Chondrocyte (in vitro differentiated cells): ENCODE measurements at regions not wholly inside any gene's neighbourhood (a gene's known extent, or its start where the extent isn't known, plus 50 kb on each side); places are given as distances from the start of the nearest gene placed in this dataset.

Source experiments
- DNase-seq: peaks from one replicate; pipeline ENCODE4 v3.0.0; 2021; ENCODE audit warnings: mixed read lengths, low spot score
- H3K27ac Mint-ChIP-seq: one replicate; pipeline ENCODE4 v1.8.0; 2021; ENCODE audit warnings: mild to moderate bottlenecking, moderate library complexity, mixed read lengths; ENCODE audit not compliant: unreplicated experiment
- H3K27me3 Mint-ChIP-seq: 2 replicates; pipeline ENCODE4 v1.8.0; 2021; ENCODE audit warnings: low read depth, mixed read lengths
- H3K36me3 Mint-ChIP-seq: 2 replicates; pipeline ENCODE4 v1.8.0; 2021; ENCODE audit warnings: low read depth, mixed read lengths
- H3K4me1 Mint-ChIP-seq: 2 replicates; pipeline ENCODE4 v1.8.0; 2021; ENCODE audit warnings: low read depth, mild to moderate bottlenecking, mixed read lengths
- H3K4me3 Mint-ChIP-seq: one replicate; pipeline ENCODE4 v1.8.0; 2021; ENCODE audit warnings: mild to moderate bottlenecking, moderate library complexity, mixed read lengths; ENCODE audit not compliant: unreplicated experiment
- H3K9me3 Mint-ChIP-seq: 2 replicates; pipeline ENCODE4 v1.8.0; 2021; ENCODE audit warnings: low read depth, mixed read lengths
- CTCF ChIP-seq: fragments of 200-600 bp; sonication (generic); IDR thresholded peaks from 2 replicates; pipeline ENCODE4 v1.5.0; 2021; ENCODE audit warnings: antibody characterized with exemption, mild to moderate bottlenecking, moderate library complexity

- Mint-ChIP-seq H3K36me3 (no peaks in the 10 kb centered on the region), H3K4me1 (no peaks in the 10 kb centered on the region), H3K27ac (no peak overlapping the region), H3K9me3 (peaks cover 23% of the 10 kb centered on the region), H3K4me3 (no peak overlapping the region), H3K27me3 (no peaks in the 10 kb centered on the region)
- no peak for DNase-seq
- TF ChIP-seq CTCF, result no peak
Observed at GRCh38 chr4:18479825-18480224, 458.3 kb upstream of the LCORL start.

DNA sequence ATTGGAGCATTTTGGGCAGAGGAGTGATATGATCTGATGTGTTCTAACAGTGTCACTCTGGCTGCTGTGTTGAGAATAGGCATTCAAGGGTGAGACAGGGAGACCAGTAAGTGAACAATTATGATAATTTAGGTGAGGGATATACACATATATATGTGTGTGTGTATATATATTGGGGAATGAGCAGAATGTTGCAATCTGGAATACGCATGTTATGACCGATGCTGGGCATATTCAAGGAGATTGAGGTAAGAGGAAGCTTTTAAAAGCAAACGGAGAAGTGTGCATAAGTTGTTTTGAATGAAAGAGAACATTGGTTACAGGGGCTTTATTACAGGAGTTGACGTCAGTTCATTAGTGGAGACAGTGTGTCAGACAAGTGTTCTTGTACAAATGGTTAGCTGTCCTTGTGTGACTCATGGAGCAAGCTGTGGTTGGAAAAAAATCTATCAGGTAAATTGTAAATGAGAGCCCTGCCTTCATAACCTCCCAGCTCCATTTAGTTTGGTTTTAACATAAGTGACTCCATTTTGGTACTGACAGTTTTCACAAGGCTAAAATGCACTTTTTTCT is 442.5 kb upstream of the LCORL start:
- peaks cover 4% of the 10 kb centered on the region for H3K9me3 Mint-ChIP-seq

GRCh38 chr4:18458465-18458864 is 436.9 kb upstream of the LCORL start:
- TF ChIP-seq CTCF, result no peak
- Mint-ChIP-seq H3K36me3 (no peaks in the 10 kb centered on the region), H3K27ac (no peak overlapping the region), H3K27me3 (no peaks in the 10 kb centered on the region), H3K4me1 (no peaks in the 10 kb centered on the region), H3K9me3 (peaks cover 5% of the 10 kb centered on the region), H3K4me3 (no peak overlapping the region)
- no peak for DNase-seq

More for the DNA sequence above, 442.5 kb upstream of the LCORL start:
- H3K36me3 Mint-ChIP-seq, result no peaks in the 10 kb centered on the region
- H3K4me1 Mint-ChIP-seq, result no peaks in the 10 kb centered on the region
- no peak for DNase-seq
- H3K27me3 Mint-ChIP-seq, result no peaks in the 10 kb centered on the region
- no peak overlapping the region for H3K27ac Mint-ChIP-seq
- TF ChIP-seq CTCF, result no peak
- no peak overlapping the region for H3K4me3 Mint-ChIP-seq

- H3K27me3 Mint-ChIP-seq, result no peaks in the 10 kb centered on the region
- H3K9me3 Mint-ChIP-seq, result peaks cover 3% of the 10 kb centered on the region
- no peak for DNase-seq
- no peaks in the 10 kb centered on the region for H3K4me1 Mint-ChIP-seq
- no peaks in the 10 kb centered on the region for H3K36me3 Mint-ChIP-seq
- H3K4me3 Mint-ChIP-seq, result no peak overlapping the region
- no peak overlapping the region for H3K27ac Mint-ChIP-seq
- no peak for TF ChIP-seq CTCF
Observed at GRCh38 chr4:18454349-18454748, 432.8 kb upstream of the LCORL start.

DNA sequence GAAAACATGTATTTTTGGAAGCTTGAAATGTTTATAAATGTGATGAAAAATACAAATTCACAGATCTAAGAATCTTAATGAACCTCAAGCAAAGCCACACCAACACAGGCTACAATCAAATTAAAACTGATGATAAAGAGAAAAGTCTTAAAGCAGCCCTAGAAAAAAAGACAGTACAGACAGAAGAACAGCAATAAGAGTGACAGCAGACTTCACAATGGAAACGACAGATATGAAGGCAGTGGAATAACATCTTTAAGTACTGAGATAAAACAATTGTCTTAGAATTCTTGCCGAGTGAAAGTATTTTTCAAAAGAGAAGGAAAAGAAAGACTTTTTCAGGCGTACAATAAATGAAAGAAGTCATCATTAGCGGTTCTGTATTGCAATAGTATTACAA is 423.6 kb upstream of the LCORL start:
- H3K27ac Mint-ChIP-seq, result no peak overlapping the region
- no peak overlapping the region for H3K4me3 Mint-ChIP-seq
- TF ChIP-seq CTCF, result no peak
- H3K9me3 Mint-ChIP-seq, result peaks cover 21% of the 10 kb centered on the region
- H3K36me3 Mint-ChIP-seq, result no peaks in the 10 kb centered on the region
- no peaks in the 10 kb centered on the region for H3K4me1 Mint-ChIP-seq
- DNase-seq, result no peak
- H3K27me3 Mint-ChIP-seq, result peaks cover 3% of the 10 kb centered on the region
